HG03460 (cell line): ENCODE measurements at regions not wholly inside any gene's neighbourhood (a gene's known extent, or its start where the extent isn't known, plus 50 kb on each side); places are given as distances from the start of the nearest gene placed in this dataset.
"Not testable (repeated sequence)": the region's sequence is repeated elsewhere in the genome, so short reads cannot be mapped to it uniquely, and the experiment has no call there.

Experiments
- ATAC-seq: cut with Tn5 transposase; IDR thresholded peaks from one replicate; pipeline ENCODE4 v1.9.1; 2021; ENCODE audit not compliant: unreplicated experiment

DNA sequence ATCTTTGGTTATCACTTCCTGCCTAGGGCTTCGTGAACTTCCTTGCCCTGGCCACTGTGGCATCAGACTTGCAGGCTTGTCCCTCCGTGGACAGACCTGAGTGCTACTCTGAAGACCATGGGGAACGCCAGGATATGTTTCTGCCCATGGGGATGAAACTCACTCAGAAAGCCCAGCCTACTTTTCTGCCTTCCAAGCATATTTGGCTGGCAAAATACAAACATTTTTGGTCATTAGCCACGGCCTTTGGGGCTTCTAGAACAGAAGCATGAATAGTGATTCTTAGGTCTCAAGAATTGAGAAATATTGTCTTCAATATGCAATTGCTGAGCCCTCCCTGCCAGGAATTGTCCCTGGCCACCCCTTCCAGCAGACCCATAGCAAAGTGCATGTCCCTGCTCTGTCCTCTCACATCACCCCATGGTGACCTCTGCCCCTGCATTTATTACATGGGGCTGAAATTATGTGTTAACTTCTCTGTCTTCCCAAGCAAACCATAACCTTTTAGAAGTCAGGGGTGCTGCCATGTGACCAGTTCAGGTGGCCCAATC lies 152.4 kb downstream of the OSR1 start:
- ATAC-seq: no peak

DNA sequence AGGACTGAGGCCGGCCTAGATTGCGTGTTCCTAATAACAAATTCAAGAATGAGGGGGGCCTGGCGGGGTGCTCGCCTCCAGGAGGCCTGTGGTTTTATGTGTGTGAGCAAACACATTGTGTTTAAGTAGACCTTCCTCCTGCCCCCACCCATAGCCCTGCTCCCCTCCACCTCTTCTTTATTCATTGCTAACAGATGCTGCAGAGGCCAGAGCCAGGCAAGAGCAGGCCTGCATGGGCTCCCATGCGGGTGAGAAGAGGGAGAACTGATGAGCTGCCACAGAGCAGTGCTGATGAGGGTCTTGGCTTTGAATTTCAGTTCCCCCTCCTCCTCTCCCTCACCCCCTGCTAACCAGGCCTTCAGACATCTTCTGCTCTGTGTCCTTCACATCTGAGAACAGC lies 154.6 kb downstream of the OSR1 start:
- no peak for ATAC-seq

- ATAC-seq: no peak
Measured at GRCh38 chr2:19201911-19202462, 156.4 kb downstream of the OSR1 start.

DNA sequence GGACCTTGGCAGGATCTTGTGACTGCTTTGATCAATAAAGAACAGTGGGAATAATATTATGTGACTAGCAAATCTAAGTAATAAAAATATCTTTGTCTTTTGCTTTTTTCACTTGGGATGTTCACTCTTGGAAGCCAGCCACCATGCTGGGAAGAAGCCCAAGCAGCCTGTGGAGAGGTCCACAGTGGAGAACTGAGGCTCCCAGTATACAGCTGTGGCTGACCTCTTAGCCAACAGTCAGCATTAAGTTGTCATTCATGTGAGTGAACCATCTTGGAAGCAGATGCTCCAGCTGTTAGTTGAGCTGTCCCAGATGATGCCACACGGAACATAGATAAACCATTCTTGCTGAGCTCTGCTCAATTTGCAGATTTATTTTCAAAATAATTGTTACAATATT lies 160.0 kb downstream of the OSR1 start:
- no peak for ATAC-seq

GRCh38 chr2:19195661-19196060 lies 162.8 kb downstream of the OSR1 start:
- no peak for ATAC-seq

DNA sequence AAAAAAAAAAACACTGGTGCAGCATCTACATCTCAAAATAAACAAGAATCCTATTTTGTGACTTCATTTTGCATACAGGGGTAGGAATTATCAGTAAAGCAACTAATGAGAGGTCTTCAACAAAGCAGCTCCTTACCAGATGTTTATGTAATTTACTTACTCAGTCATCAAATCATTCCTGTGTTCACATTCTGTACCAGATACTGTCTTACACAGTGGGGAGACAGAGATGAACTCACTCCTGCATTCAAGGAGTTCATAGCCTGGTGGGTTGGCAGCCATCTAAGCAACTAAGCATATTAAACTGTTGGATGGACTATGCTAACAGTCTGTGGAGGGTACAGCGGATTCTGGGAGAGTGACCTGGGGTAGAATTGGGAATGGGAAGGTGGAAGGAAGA lies 169.0 kb downstream of the OSR1 start:
- no peak for ATAC-seq

DNA sequence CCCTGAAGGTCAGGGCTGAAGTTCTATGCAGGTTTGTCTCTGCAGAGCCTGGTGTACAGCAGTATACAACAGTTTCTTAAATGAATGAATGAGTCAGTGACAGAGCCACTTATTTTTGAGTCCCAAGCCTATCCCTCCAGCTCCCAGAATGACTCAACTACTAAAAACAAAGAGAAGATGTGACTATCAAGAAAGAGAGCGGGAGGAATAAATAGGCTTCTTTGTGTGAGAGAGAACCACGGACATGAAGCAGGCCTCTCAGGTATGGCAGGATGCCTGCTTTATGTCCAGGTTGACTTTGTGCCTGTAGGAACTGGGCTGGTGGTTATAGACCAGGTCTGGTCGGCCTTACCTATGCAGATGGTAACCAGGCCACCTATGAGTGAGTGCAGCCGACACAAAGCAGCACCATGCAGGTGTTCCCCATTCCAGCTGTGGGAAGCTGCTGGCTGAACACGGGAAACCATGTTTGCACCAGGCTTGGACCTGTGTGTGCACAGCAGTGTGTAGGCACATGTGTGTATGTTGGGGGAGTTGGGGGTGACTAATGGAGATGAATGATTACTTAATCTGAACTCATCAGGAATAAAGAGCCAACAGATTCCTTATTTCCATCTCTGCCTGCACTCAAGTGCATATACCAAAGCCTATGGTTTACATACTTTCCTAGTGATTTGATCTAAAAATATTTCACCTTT lies 171.0 kb downstream of the OSR1 start:
- ATAC-seq: no peak

DNA sequence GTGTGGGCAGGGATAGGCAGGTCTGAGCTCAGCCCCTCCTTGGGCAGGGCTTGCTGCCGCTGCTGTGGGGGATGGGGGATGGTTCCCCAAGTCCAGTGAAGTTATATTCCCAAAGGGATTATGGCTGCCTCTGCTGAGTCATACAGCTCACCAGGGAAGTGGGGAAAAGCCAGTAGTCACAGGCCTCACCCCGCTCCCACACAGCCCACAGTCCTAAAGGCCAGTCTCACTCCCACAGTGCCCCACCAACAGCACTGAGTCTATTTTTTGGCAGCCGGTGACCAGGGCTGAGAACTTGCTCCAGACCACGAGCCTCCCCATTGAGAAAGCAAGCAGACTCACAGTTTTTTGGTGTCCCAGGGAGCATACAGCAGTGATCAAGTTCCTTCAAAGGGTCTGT lies 173.3 kb downstream of the OSR1 start:
- ATAC-seq: no peak

- ATAC-seq: no peak
Measured at GRCh38 chr2:19178175-19178574, 180.2 kb downstream of the OSR1 start.

DNA sequence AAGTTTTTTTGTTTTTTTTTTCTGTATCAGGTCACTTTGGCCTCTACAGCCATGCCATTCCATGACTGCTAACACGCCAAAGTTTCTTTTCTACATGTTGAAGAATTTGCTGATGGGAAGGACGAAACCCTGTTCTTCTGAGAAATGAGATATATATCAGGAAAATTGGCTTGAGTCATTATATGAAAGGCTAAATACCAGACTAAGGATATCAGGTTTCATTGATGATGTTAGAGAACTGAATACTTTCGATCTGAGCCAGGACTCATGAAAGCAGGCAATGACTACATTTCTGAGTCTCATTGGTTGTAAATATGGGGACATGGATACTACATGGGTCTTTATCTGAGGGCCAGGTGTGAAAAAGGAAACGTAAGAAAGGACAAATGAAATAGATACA lies 181.4 kb downstream of the OSR1 start:
- ATAC-seq: no peak

GRCh38 chr2:19176172-19176852 lies 182.1 kb downstream of the OSR1 start:
- no peak for ATAC-seq

DNA sequence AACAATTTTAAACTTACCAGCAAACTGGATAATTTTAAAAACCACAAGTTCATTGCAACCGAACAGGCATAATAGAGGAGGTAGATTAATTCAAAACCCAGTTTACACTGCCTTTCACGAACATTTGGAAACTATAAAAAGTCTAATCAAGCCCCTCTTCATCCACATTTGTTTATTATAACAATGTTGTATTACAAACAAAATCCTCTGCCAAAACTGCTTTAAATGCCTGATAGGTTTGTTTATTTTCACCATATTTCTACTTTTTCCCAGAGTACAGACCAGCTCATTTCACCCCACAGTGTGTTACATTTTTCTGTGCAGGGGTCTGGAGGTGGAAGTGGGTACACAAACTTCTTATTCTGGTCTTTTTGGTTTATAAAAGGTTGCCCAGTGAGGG lies 184.2 kb downstream of the OSR1 start:
- ATAC-seq: no peak

- ATAC-seq: no peak
Measured at GRCh38 chr2:19171409-19171808, 187.0 kb downstream of the OSR1 start.

DNA sequence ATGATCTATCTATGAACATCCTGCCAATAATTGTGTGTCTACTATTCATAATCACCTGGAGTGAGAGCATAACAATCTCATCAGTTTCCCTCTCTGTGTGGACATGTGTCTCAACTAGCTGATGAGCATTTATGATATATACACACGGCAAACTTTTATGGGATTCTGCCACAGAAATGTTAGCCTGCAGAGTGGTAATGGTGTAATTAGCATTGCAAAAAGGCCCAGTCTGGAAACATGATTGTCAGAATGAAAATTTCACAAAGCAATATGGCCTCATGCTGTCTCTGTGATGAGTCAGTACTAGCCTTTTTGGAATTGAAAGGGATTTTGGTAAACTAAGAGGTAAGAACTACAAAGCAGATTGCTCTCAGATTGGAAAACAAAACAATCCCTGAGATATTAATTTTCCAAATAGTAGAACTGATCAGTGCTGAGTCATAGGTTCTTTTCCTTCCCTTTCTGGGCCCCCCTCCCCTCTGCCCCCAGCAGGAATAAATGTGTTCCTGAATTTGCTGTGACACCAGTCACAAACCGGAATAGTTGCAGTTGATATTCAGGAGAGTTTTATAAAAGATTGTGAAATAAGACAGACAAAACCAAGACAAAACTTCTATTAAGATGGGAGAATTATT lies 189.2 kb downstream of the OSR1 start:
- ATAC-seq: no peak

GRCh38 chr2:19164099-19164498 lies 194.3 kb downstream of the OSR1 start:
- ATAC-seq: not testable (repeated sequence)

DNA sequence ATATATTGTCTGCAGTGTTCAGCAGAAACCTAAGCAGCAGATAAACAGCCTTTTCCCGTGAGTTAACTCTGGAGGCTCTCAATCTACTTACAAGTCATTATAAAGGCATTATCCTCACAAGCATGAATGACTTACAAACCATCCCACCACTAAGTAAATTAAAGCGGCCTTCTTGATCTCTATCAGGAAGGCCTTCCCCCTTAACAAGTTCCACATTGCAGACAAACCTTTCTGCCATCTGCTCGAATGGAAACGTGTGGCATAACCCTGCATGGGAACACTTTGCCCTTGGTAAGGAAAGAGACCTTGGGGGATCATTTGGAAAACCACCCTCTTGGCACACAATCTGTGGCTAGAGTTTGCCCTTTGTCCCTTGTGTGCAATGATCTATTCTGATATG lies 199.5 kb downstream of the OSR1 start:
- ATAC-seq: no peak

GRCh38 chr2:19158211-19158610 lies 200.2 kb downstream of the OSR1 start:
- ATAC-seq: no peak

- no peak for ATAC-seq
Measured at GRCh38 chr2:19156646-19157045, 201.8 kb downstream of the OSR1 start.

GRCh38 chr2:19150726-19151125 lies 207.7 kb downstream of the OSR1 start:
- no peak for ATAC-seq

DNA sequence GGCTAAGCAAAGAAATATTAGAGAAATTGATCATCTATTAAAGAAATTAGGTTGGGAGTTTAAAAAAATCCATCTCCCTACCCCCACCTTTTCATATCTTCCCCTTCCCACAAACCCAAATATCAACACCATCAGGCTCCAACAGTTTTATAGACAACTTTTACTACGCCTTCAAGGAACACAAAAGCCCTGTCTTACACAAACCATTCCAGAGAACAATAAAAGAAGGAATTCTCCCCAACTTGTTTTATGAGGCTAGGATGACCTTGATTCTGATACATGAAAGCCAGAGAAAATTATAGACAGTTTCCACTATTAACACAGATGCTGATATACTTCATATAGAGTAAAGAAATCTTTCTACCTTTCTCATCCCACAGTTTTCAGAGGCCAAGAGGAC lies 211.6 kb downstream of the OSR1 start:
- ATAC-seq: no peak

DNA sequence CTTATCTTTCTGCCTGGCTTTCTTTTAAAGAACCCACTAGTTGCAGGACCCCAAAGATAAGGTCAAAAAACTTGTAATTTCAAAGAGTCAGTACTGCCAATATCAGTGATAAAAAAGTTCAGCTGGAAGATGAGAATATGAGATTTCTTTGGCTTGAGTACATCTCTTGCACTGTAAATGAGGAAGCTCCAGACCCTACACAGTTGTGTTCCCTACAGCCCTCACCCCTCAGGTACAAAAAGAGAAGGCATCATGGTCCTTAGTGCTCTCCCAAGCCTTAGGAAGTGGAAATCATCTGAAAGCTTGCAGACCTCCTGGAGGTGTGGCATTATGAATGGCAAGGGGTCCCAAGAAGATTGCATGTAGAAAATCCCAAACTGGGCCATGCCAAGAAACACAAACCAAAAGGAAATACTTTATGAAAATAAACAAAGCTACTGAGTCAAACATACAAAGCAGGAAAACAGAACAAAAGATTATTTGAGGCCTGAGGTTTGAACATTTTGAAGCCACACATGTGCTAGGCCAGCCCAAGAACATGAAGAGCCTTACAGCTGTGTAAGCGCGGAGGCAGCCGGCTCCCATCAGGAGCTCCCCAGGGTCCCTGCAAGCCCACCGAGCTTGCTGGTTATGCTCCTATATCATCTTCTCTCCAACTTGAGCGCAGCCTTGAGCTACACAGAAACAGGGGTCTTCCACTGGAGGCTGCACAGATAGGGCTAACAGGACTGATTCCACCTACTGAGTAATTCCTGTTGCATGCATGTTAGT lies 217.0 kb downstream of the OSR1 start:
- ATAC-seq: no peak
